BJ (cell line): ENCODE measurements at regions not wholly inside any gene's neighbourhood (a gene's known extent, or its start where the extent isn't known, plus 50 kb on each side); places are given as distances from the start of the nearest gene placed in this dataset.
"Not testable (repeated sequence)": the region's sequence is repeated elsewhere in the genome, so short reads cannot be mapped to it uniquely, and the experiment has no call there.

Source experiments
- CTCF ChIA-PET: fragments of 350-600 bp; formaldehyde crosslinking; extraction: SDS; loops from one replicate; lab custom pipeline; 2021; ENCODE audit warnings: antibody characterized with exemption, inconsistent platforms; lab: Yijun Ruan, JAX
- POLR2A ChIA-PET: fragments of 300-600 bp; sonication (Branson Sonifier 250); formaldehyde crosslinking; extraction: SDS; loops from one replicate; lab custom pipeline; 2021; ENCODE audit warnings: antibody characterized with exemption; lab: Charles Lee
- DNase-seq: peaks from one replicate; pipeline ENCODE4 v3.0.0-alpha.2; 2011; ENCODE audit warnings: low read depth
- H3K27me3 ChIP-seq: 2 replicates; pipeline ENCODE4 v1.6.0; 2011; ENCODE audit warnings: low read length; ENCODE audit not compliant: control insufficient read depth, insufficient read depth
- H3K36me3 ChIP-seq: 2 replicates; pipeline ENCODE4 v1.5.1; 2011; ENCODE audit warnings: low read length; ENCODE audit not compliant: control insufficient read depth, insufficient read depth
- H3K4me3 ChIP-seq: 2 replicates; pipeline ENCODE4 v1.5.1; 2011; ENCODE audit warnings: low read depth, mild to moderate bottlenecking, control low read depth, low read length
- TF ChIP-seq, protein P1 (sequence below): IDR thresholded peaks from 2 replicates; pipeline ENCODE4 v1.5.1; 2011; ENCODE audit warnings: low read depth, mild to moderate bottlenecking, control low read depth, inconsistent platforms, low read length, moderate library complexity; ENCODE audit not compliant: insufficient read depth

DNA sequence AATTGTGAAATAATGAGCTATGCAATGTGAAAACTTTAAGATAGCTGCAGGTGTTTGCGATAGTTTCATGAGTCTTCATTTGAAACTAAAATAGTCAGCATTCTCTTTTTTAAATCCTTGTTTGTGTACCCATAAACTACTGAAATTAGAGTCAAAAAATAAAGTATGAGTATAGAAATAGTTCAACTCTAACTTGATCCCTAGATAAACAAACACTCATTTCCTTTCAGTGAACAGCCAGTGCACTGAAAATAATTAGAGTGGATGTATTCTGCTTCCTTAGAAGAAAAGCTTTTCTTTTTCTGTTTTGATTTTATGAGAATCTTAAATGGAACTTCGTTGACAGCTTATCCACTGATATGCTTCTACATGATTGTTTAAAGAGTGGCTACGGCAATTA, 1033.4 kb downstream of the SOCS6 start:
- CTCF ChIA-PET: no interaction called here
- no peak for DNase-seq
- TF ChIP-seq, protein P1, sequence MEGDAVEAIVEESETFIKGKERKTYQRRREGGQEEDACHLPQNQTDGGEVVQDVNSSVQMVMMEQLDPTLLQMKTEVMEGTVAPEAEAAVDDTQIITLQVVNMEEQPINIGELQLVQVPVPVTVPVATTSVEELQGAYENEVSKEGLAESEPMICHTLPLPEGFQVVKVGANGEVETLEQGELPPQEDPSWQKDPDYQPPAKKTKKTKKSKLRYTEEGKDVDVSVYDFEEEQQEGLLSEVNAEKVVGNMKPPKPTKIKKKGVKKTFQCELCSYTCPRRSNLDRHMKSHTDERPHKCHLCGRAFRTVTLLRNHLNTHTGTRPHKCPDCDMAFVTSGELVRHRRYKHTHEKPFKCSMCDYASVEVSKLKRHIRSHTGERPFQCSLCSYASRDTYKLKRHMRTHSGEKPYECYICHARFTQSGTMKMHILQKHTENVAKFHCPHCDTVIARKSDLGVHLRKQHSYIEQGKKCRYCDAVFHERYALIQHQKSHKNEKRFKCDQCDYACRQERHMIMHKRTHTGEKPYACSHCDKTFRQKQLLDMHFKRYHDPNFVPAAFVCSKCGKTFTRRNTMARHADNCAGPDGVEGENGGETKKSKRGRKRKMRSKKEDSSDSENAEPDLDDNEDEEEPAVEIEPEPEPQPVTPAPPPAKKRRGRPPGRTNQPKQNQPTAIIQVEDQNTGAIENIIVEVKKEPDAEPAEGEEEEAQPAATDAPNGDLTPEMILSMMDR: no peak
- H3K36me3 ChIP-seq: no peaks in the 10 kb centered on the region
- no peaks in the 10 kb centered on the region for H3K27me3 ChIP-seq
- no peak overlapping the region for H3K4me3 ChIP-seq
- POLR2A ChIA-PET: no interaction called here

GRCh38 chr18:71321319-71321718, 1032.5 kb downstream of the SOCS6 start:
- Histone ChIP-seq H3K27me3 (no peaks in the 10 kb centered on the region), H3K36me3 (no peaks in the 10 kb centered on the region), H3K4me3 (no peak overlapping the region)
- no peak for DNase-seq
- ChIA-PET CTCF (no interaction called here), POLR2A (no interaction called here)
- TF ChIP-seq, protein P1: no peak

GRCh38 chr18:71304856-71305255, 1016.0 kb downstream of the SOCS6 start:
- no peaks in the 10 kb centered on the region for H3K27me3 ChIP-seq
- POLR2A ChIA-PET: no interaction called here

GRCh38 chr18:71303743-71304142, 1014.9 kb downstream of the SOCS6 start:
- POLR2A ChIA-PET, CTCF ChIA-PET: not testable (repeated sequence)

More at GRCh38 chr18:71304856-71305255, 1016.0 kb downstream of the SOCS6 start:
- Histone ChIP-seq H3K4me3 (no peak overlapping the region), H3K36me3 (no peaks in the 10 kb centered on the region)
- no peak for DNase-seq
- TF ChIP-seq, protein P1: no peak
- CTCF ChIA-PET: interaction anchor here (0.5 kb wide), 1 partner anchor 60 kb away, joined by 3 read pairs; no protein-coding TSS in a partner anchor

GRCh38 chr18:71301596-71301995, 1012.8 kb downstream of the SOCS6 start:
- no peak for DNase-seq
- H3K36me3 ChIP-seq: no peaks in the 10 kb centered on the region
- H3K27me3 ChIP-seq: no peaks in the 10 kb centered on the region
- H3K4me3 ChIP-seq: no peak overlapping the region
- CTCF ChIA-PET: no interaction called here
- TF ChIP-seq, protein P1: no peak
- POLR2A ChIA-PET: no interaction called here

More at GRCh38 chr18:71303743-71304142, 1014.9 kb downstream of the SOCS6 start:
- H3K36me3 ChIP-seq, H3K4me3 ChIP-seq, H3K27me3 ChIP-seq, DNase-seq: not testable (repeated sequence)

DNA sequence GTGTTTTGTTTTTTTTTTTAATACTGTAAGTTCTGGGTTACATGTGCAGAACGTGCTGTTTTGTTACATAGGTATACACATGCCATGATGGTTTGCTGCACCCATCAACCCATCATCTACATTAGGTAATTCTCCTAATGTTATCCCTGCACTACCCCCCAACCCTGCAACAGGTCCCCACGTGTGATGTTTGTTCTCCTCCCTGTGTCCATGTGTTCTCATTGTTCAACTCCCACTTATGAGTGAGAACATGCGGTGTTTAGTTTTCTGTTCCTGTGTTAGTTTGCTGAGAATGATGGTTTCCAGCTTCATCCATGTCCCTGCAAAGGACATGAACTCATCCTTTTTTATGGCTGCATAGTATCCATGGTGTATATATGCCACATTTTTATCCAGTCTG, 1005.4 kb downstream of the SOCS6 start:
- H3K4me3 ChIP-seq, DNase-seq, CTCF ChIA-PET, POLR2A ChIA-PET, H3K27me3 ChIP-seq, H3K36me3 ChIP-seq: not testable (repeated sequence)
